Thymus (tissue), 11 donors: ENCODE measurements at regions not wholly inside any gene's neighbourhood (a gene's known extent, or its start where the extent isn't known, plus 50 kb on each side); places are given as distances from the start of the nearest gene placed in this dataset.
"Not testable (repeated sequence)": the region's sequence is repeated elsewhere in the genome, so short reads cannot be mapped to it uniquely, and the experiment has no call there.

Experiments used
- DNase-seq, 9 donors: peaks; one replicate each; pipeline ENCODE4 v3.0.0-alpha.2; 2013; ENCODE audit warnings: low spot score in 9 of 9, low read depth in 6 of 9, missing footprints in 1 of 9
- H3K27ac ChIP-seq, 2 donors: one replicate each; pipeline ENCODE4 v1.5.1; 2013; ENCODE audit warnings: control low read depth in 1 of 2, low read depth in 1 of 2, low read length in 1 of 2, mild to moderate bottlenecking in 1 of 2, moderate library complexity in 1 of 2
- H3K27me3 ChIP-seq, 2 donors: one replicate each; pipeline ENCODE4 v1.5.1; 2013; ENCODE audit warnings: low read length in 1 of 2; ENCODE audit not compliant: control insufficient read depth in 2 of 2, insufficient read depth in 1 of 2
- H3K36me3 ChIP-seq, 2 donors: one replicate each; pipeline ENCODE4 v1.5.1; 2013; ENCODE audit warnings: low read length in 1 of 2, mild to moderate bottlenecking in 1 of 2, moderate library complexity in 1 of 2; ENCODE audit not compliant: control insufficient read depth in 2 of 2, insufficient read depth in 2 of 2
- H3K4me1 ChIP-seq, 2 donors: one replicate each; pipeline ENCODE4 v1.5.1; 2013; ENCODE audit warnings: low read length in 2 of 2; ENCODE audit not compliant: control insufficient read depth in 2 of 2, insufficient read depth in 2 of 2
- H3K4me3 ChIP-seq, 2 donors: one replicate each; pipeline ENCODE4 v1.5.1; 2013; ENCODE audit warnings: low read length in 2 of 2, control low read depth in 1 of 2, mild to moderate bottlenecking in 1 of 2
- H3K9me3 ChIP-seq, 2 donors: one replicate each; pipeline ENCODE4 v1.5.1; 2013; ENCODE audit warnings: low read length in 1 of 2, mild to moderate bottlenecking in 1 of 2; ENCODE audit not compliant: control insufficient read depth in 2 of 2, insufficient read depth in 1 of 2
- WGBS: extraction: QIAGEN DNeasy Blood & Tissue Kit; methylation state at CpG from one replicate; pipeline ENCODE4 v1.1.7; 2013; 5-methylcytosine and 5-hydroxymethylcytosine counted together
- donor health status: healthy.

DNA sequence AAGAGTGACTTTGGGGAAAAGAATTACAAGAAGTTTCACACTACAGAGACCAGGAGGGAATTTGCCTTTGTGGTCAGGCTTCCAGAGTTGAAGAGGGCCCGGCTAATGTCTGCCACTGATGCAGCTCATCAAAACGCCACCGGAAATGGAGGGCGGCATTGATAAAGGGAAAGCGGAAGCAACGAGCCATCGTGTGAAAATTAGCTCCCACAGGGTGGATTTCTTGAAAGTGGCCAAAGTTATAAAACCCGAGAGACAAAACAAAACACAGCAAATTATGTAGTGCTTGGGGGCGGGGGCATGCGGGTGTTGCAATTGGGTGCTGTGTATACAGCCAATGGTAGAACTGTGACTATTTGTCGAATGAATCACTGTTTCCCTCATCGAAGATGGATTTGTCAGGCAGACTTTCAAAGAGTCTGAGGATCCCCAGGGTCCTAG, 113.0 kb downstream of the ADAMTS15 start:
- Histone ChIP-seq H3K4me3 (no peak overlapping the region), H3K9me3 (no peaks in the 10 kb centered on the region), H3K27ac (no peak overlapping the region), H3K36me3 (no peaks in the 10 kb centered on the region), H3K4me1 (no peaks in the 10 kb centered on the region), H3K27me3 (no peaks in the 10 kb centered on the region)
- 70% methylated on average over 12 of the region's 12 CpGs for WGBS
- no peak for DNase-seq

- WGBS, result 95% methylated on average over 2 of the region's 2 CpGs
- DNase-seq, result no peak
Observed at GRCh38 chr11:130562549-130562948, 114.1 kb downstream of the ADAMTS15 start.

DNA sequence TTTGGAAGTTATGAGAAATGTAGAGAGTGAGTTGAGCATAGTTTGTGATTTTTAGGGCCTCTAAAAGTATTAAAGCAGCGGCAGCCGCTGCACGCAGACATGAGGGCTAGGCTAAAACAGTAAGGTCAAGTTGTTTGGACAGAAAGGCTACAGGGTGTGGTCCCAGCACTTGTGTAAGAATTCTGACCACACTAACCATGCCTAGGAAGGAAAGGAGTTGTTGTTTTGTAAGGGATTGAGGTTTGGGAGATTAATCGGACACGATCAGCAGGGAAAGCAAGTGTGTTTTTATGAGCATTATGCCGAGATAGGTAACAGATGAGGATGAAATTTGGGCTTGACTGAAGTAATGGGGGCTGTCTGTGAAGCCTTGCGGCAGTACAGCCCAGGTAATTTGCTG, 117.9 kb downstream of the ADAMTS15 start:
- H3K36me3 ChIP-seq, H3K27ac ChIP-seq, H3K9me3 ChIP-seq, H3K4me1 ChIP-seq, H3K4me3 ChIP-seq, DNase-seq, H3K27me3 ChIP-seq: not testable (repeated sequence)
- WGBS, result 92% methylated on average over 7 of the region's 7 CpGs

More at GRCh38 chr11:130562549-130562948, 114.1 kb downstream of the ADAMTS15 start:
- H3K4me3 ChIP-seq, result no peak overlapping the region
- no peak overlapping the region for H3K27ac ChIP-seq
- no peaks in the 10 kb centered on the region for H3K36me3 ChIP-seq
- H3K9me3 ChIP-seq, result no peaks in the 10 kb centered on the region
- no peaks in the 10 kb centered on the region for H3K27me3 ChIP-seq
- no peaks in the 10 kb centered on the region for H3K4me1 ChIP-seq

DNA sequence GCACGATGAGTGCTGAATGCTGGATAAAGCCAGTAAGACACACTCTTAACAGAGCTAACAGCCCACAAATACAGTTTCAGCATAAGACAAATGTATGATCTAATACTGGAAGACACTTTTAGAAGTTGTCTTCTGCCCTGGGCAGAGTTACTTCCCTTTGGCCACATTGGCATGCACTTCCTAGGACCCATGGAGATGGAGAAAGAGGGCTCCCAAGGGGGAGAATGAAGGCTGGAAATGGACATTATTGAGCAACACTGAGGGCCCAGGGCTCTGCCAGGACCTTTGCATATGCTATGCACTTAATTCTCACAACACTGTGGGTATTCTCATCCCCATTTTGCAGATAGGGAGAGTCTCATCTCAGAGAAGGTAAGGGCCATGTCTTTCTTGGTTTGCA, 123.1 kb downstream of the ADAMTS15 start:
- no peaks in the 10 kb centered on the region for H3K9me3 ChIP-seq
- H3K36me3 ChIP-seq, result no peaks in the 10 kb centered on the region
- no peaks in the 10 kb centered on the region for H3K27me3 ChIP-seq
- no peak overlapping the region for H3K27ac ChIP-seq
- DNase-seq, result no peak
- WGBS, result 98% methylated on average over 1 of the region's 1 CpG
- no peaks in the 10 kb centered on the region for H3K4me1 ChIP-seq
- no peak overlapping the region for H3K4me3 ChIP-seq

GRCh38 chr11:130571947-130572584, 123.6 kb downstream of the ADAMTS15 start:
- Histone ChIP-seq H3K27me3 (no peaks in the 10 kb centered on the region), H3K4me3 (no peak overlapping the region), H3K27ac (no peak overlapping the region), H3K36me3 (no peaks in the 10 kb centered on the region), H3K4me1 (no peaks in the 10 kb centered on the region), H3K9me3 (no peaks in the 10 kb centered on the region)
- no peak for DNase-seq
- 91% methylated on average over 10 of the region's 10 CpGs for WGBS

- WGBS, result 98% methylated on average over 2 of the region's 2 CpGs
- H3K27ac ChIP-seq, result no peak overlapping the region
Observed at GRCh38 chr11:130573767-130574166, 125.3 kb downstream of the ADAMTS15 start.

DNA sequence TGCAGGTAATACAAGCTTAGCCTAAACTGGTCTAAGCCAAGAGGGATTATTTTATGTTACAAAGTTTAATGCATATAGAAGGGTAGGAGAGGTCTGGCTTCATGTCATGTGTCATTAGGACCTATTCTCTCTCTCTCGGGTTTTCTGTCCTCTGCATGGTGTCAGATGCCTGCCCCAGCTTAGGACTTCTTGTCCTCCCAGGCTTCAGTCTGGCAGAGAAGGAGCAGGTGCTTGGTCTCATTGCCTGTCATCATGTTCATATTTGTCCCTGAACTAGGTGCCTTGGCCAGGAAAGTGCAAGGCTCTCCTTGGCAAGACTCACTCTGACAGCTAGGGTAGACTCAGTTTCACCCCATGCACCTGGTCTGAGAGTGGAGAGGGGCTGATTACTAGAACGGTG, 126.3 kb downstream of the ADAMTS15 start:
- H3K4me1 ChIP-seq, result no peaks in the 10 kb centered on the region
- H3K27ac ChIP-seq, result no peak overlapping the region
- no peak overlapping the region for H3K4me3 ChIP-seq
- no peaks in the 10 kb centered on the region for H3K9me3 ChIP-seq
- DNase-seq, result no peak
- H3K27me3 ChIP-seq, result no peaks in the 10 kb centered on the region
- H3K36me3 ChIP-seq, result no peaks in the 10 kb centered on the region
- WGBS, result 99% methylated on average over 2 of the region's 2 CpGs

More at GRCh38 chr11:130573767-130574166, 125.3 kb downstream of the ADAMTS15 start:
- DNase-seq, result no peak
- Histone ChIP-seq H3K36me3 (no peaks in the 10 kb centered on the region), H3K4me1 (no peaks in the 10 kb centered on the region), H3K27me3 (no peaks in the 10 kb centered on the region), H3K4me3 (no peak overlapping the region), H3K9me3 (no peaks in the 10 kb centered on the region)

- H3K36me3 ChIP-seq, result no peaks in the 10 kb centered on the region
- H3K4me3 ChIP-seq, result no peak overlapping the region
- WGBS, result 87% methylated on average over 7 of the region's 7 CpGs
Observed at GRCh38 chr11:130576146-130576545, 127.7 kb downstream of the ADAMTS15 start.

DNA sequence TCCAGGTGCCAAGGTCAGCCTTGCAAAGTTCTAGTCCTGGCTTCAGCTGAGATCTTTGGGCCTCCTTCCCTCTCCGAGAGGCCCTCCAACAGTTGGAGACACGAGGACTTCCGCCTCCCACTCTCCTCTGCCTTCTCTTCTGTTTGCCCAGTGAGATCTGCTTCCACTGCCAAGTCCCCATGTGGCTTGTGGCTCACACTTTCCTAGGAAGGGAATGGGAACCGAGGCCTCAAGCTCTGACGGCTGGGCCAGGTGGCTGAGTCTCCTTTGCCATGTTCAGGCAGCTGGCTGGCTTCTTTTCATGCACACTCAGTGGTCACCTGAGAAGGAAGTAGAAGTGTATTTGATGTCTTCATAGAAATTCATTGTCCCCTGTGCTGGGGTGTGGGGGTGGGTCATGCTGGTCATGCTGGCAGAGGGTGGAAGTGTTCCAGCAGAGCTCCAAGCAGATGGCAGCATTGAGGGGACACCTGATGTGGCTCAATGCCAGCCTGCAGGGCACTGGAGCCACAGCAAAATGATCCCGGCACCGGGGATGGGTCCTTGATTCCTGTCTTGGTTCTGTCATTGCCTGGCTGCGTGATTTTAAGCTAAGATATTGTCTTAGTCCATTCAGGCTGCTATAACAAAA, 130.4 kb downstream of the ADAMTS15 start:
- Histone ChIP-seq H3K27ac (no peak overlapping the region), H3K4me3 (no peak overlapping the region), H3K9me3 (no peaks in the 10 kb centered on the region), H3K36me3 (no peaks in the 10 kb centered on the region), H3K4me1 (no peaks in the 10 kb centered on the region), H3K27me3 (no peaks in the 10 kb centered on the region)
- WGBS, result 82% methylated on average over 8 of the region's 8 CpGs
- DNase-seq, result no peak

More at GRCh38 chr11:130576146-130576545, 127.7 kb downstream of the ADAMTS15 start:
- H3K27ac ChIP-seq, result no peak overlapping the region
- H3K27me3 ChIP-seq, result no peaks in the 10 kb centered on the region
- no peaks in the 10 kb centered on the region for H3K4me1 ChIP-seq
- H3K9me3 ChIP-seq, result no peaks in the 10 kb centered on the region
- DNase-seq, result no peak
